ENCODE measurements at regions not wholly inside any gene's neighbourhood (a gene's known extent, or its start where the extent isn't known, plus 50 kb on each side); places are given as distances from the start of the nearest gene placed in this dataset.

- no peak for TF ChIP-seq CTCF (conservative IDR thresholded peaks at IDR 0.05)
- Mint-ChIP-seq H3K4me1 (peaks cover 24% of the 10 kb centered on the region), H3K9me3 (peaks cover 5% of the 10 kb centered on the region), H3K4me3 (no peak overlapping the region), H3K27me3 (ENCODE audit: low read depth) (no peaks in the 10 kb centered on the region), H3K36me3 (ENCODE audit: low read depth) (peaks cover 3% of the 10 kb centered on the region), H3K27ac (ENCODE audit: unreplicated experiment) (no peak overlapping the region)
- no peak for DNase-seq (ENCODE audit: low read depth, low spot score)
Observed at GRCh38 chr4:123785538-123785937, 388.9 kb downstream of the SPRY1 start.

GRCh38 chr4:123786163-123786915 is 389.7 kb downstream of the SPRY1 start:
- no peak for TF ChIP-seq CTCF (conservative IDR thresholded peaks at IDR 0.05)
- Mint-ChIP-seq H3K4me3 (no peak overlapping the region), H3K9me3 (peaks cover 7% of the 10 kb centered on the region), H3K4me1 (peaks cover 24% of the 10 kb centered on the region), H3K36me3 (ENCODE audit: low read depth) (peaks cover 3% of the 10 kb centered on the region), H3K27me3 (ENCODE audit: low read depth) (no peaks in the 10 kb centered on the region), H3K27ac (ENCODE audit: unreplicated experiment) (no peak overlapping the region)
- no peak for DNase-seq (ENCODE audit: low read depth, low spot score)

GRCh38 chr4:123786920-123787319 is 390.3 kb downstream of the SPRY1 start:
- no peak for DNase-seq (ENCODE audit: low read depth, low spot score)
- Mint-ChIP-seq H3K9me3 (peaks cover 5% of the 10 kb centered on the region), H3K36me3 (ENCODE audit: low read depth) (no peaks in the 10 kb centered on the region), H3K4me1 (peaks cover 24% of the 10 kb centered on the region), H3K27me3 (ENCODE audit: low read depth) (no peaks in the 10 kb centered on the region), H3K4me3 (no peak overlapping the region), H3K27ac (ENCODE audit: unreplicated experiment) (no peak overlapping the region)
- TF ChIP-seq CTCF (conservative IDR thresholded peaks at IDR 0.05) = no peak

GRCh38 chr4:123787512-123788080 is 391.0 kb downstream of the SPRY1 start:
- peaks cover 5% of the 10 kb centered on the region for H3K9me3 Mint-ChIP-seq
- DNase-seq (ENCODE audit: low read depth, low spot score) = no peak
- H3K4me3 Mint-ChIP-seq = no peak overlapping the region
- peaks cover 24% of the 10 kb centered on the region for H3K4me1 Mint-ChIP-seq
- TF ChIP-seq CTCF (conservative IDR thresholded peaks at IDR 0.05) = no peak
- H3K27me3 Mint-ChIP-seq (ENCODE audit: low read depth) = no peaks in the 10 kb centered on the region
- peak overlapping the region; percentile 68 for H3K27ac Mint-ChIP-seq (ENCODE audit: unreplicated experiment)
- H3K36me3 Mint-ChIP-seq (ENCODE audit: low read depth) = no peaks in the 10 kb centered on the region

- Mint-ChIP-seq H3K9me3 (peaks cover 7% of the 10 kb centered on the region), H3K4me3 (no peak overlapping the region), H3K27ac (ENCODE audit: unreplicated experiment) (no peak overlapping the region), H3K27me3 (ENCODE audit: low read depth) (no peaks in the 10 kb centered on the region), H3K4me1 (peaks cover 24% of the 10 kb centered on the region), H3K36me3 (ENCODE audit: low read depth) (peaks cover 4% of the 10 kb centered on the region)
- TF ChIP-seq CTCF (conservative IDR thresholded peaks at IDR 0.05) = no peak
- DNase-seq (ENCODE audit: low read depth, low spot score) = no peak
Observed at GRCh38 chr4:123788577-123788976, 392.0 kb downstream of the SPRY1 start.
